ENCODE measurements at regions not wholly inside any gene's neighbourhood (a gene's known extent, or its start where the extent isn't known, plus 50 kb on each side); places are given as distances from the start of the nearest gene placed in this dataset.

DNA sequence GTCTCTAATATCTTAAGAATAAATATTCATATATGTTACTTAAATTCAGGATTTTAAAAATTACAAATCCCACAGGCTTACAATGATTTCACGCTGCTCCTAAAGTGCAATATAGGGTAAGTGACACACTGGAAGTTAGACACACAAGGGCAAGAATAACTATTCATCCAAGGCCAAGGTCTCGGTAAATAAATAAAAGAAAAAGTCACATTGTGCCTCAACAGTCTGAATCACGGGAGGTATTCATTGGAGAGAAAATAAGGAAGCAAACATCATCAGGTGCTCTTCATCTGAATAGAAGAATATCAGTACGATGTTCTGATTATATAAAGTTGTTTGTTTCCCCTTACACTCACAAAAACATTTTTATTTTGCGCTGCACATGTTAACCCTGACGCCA lies 820.2 kb downstream of the TRIB2 start (continued):
- TF ChIP-seq CTCF (conservative IDR thresholded peaks at IDR 0.05; ENCODE audit: low read depth in 2 of 2), result no peak
- TF ChIP-seq ZNF462 (CRISPR knock-in tag; IDR thresholded peaks at IDR 0.05), result no peak
- TF ChIP-seq EZH2phosphoT487 (IDR thresholded peaks at IDR 0.05; ENCODE audit: unreplicated experiment), result no peak
- no peak for TF ChIP-seq NANOG (IDR thresholded peaks at IDR 0.05; ENCODE audit: borderline replicate concordance)
- TF ChIP-seq ZNF114 (CRISPR knock-in tag; IDR thresholded peaks at IDR 0.05), result no peak
- TF ChIP-seq CREB1 (CRISPR knock-in tag; IDR thresholded peaks at IDR 0.05; ENCODE audit: low read depth), result no peak
- TF ChIP-seq ZNF331 (CRISPR knock-in tag; IDR thresholded peaks at IDR 0.05; ENCODE audit: low read depth), result no peak

DNA sequence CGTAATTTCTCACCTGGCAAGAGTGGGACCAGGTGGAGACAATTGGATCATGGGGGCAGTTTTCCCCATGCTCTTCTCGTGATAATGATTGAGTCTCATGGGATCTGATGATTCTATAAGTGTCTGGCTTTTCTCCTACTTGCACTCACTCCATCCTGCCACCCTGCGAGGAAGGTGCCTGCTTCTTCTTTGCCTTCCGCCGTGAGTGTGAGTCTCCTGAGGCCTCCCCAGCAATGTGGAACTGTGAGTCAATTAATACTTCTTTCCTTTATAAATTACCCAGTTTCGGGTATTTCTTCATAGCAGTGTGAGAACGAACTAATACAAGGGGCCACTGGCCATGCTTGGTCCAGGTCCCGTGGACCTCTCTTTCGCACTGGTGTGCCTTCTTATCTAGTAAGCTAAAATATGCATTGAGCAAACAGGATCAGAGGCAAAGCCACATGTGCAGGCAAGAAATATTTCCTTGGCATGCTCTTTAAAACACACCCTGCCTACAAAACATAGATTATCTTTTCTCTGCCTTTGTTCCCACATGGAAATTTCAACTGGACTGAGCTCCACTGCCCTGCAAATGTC lies 821.1 kb downstream of the TRIB2 start:
- ATAC-seq (no peak), DNase-seq (ENCODE audit: low spot score) (no peak)
- Histone ChIP-seq H3K79me2 (replicated peaks; ENCODE audit: insufficient read depth) (no peaks in the 10 kb centered on the region), H3K27me3 (ENCODE audit: insufficient read depth) (no peaks in the 10 kb centered on the region), H3K4me1 (ENCODE audit: insufficient read depth) (no peaks in the 10 kb centered on the region), H3F3A (replicated peaks; ENCODE audit: low read depth) (no peaks in the 10 kb centered on the region), H3K4me2 (no peak overlapping the region), H4K20me1 (replicated peaks; ENCODE audit: insufficient read depth) (no peaks in the 10 kb centered on the region), H3K27ac (ENCODE audit: low read depth) (no peak overlapping the region), H3K9me2 (ENCODE audit: insufficient read depth) (no peaks in the 10 kb centered on the region), H3K4me3 (no peak overlapping the region), H2AFZ (0 out of 2 replicates have a peak overlapping the region, but pooled peaks have one; percentile 32), H3K36me3 (ENCODE audit: insufficient read depth) (no peaks in the 10 kb centered on the region)
- H3K27me3 Mint-ChIP-seq (ENCODE audit: insufficient read depth, low read depth, poor library complexity), result peaks cover 5% of the 10 kb centered on the region
- H3K4me1 Mint-ChIP-seq, result peaks cover 4% of the 10 kb centered on the region; the same call in 2 of the 3 replicates
- TF ChIP-seq, protein P1, sequence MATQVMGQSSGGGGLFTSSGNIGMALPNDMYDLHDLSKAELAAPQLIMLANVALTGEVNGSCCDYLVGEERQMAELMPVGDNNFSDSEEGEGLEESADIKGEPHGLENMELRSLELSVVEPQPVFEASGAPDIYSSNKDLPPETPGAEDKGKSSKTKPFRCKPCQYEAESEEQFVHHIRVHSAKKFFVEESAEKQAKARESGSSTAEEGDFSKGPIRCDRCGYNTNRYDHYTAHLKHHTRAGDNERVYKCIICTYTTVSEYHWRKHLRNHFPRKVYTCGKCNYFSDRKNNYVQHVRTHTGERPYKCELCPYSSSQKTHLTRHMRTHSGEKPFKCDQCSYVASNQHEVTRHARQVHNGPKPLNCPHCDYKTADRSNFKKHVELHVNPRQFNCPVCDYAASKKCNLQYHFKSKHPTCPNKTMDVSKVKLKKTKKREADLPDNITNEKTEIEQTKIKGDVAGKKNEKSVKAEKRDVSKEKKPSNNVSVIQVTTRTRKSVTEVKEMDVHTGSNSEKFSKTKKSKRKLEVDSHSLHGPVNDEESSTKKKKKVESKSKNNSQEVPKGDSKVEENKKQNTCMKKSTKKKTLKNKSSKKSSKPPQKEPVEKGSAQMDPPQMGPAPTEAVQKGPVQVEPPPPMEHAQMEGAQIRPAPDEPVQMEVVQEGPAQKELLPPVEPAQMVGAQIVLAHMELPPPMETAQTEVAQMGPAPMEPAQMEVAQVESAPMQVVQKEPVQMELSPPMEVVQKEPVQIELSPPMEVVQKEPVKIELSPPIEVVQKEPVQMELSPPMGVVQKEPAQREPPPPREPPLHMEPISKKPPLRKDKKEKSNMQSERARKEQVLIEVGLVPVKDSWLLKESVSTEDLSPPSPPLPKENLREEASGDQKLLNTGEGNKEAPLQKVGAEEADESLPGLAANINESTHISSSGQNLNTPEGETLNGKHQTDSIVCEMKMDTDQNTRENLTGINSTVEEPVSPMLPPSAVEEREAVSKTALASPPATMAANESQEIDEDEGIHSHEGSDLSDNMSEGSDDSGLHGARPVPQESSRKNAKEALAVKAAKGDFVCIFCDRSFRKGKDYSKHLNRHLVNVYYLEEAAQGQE (IDR thresholded peaks at IDR 0.05; ENCODE audit: unreplicated experiment), result no peak
- TF ChIP-seq EZH2phosphoT487 (IDR thresholded peaks at IDR 0.05; ENCODE audit: unreplicated experiment) (no peak), JUNB (IDR thresholded peaks at IDR 0.05; ENCODE audit: unreplicated experiment) (no peak), POLR2AphosphoS5 (IDR thresholded peaks at IDR 0.05; ENCODE audit: low read depth) (no peak), NANOG (IDR thresholded peaks at IDR 0.05; ENCODE audit: borderline replicate concordance) (no peak), ZNF114 (CRISPR knock-in tag; IDR thresholded peaks at IDR 0.05) (no peak)
- H3K27ac Mint-ChIP-seq, result no peak overlapping the region
- H3K4me3 Mint-ChIP-seq, result no peak overlapping the region
- no peaks in the 10 kb centered on the region; the same call in 2 of the 3 replicates for H3K9me3 Mint-ChIP-seq
- no peaks in the 10 kb centered on the region for H3K36me3 Mint-ChIP-seq (ENCODE audit: low read depth)
